ENCODE measurements at regions not wholly inside any gene's neighbourhood (a gene's known extent, or its start where the extent isn't known, plus 50 kb on each side); places are given as distances from the start of the nearest gene placed in this dataset.

GRCh38 chr11:37484298-37484697, 886.3 kb upstream of the RAG2 start:
- Histone ChIP-seq H3K9me3 (ENCODE audit: control insufficient read depth, low read length) (no peaks in the 10 kb centered on the region), H3K4me1 (no peaks in the 10 kb centered on the region), H3K27ac (no peak overlapping the region), H2AFZ (no peak overlapping the region), H3K4me2 (ENCODE audit: low read length) (no peak overlapping the region), H3K27me3 (ENCODE audit: control insufficient read depth, insufficient read depth, low read length) (no peaks in the 10 kb centered on the region), H3K9ac (no peak overlapping the region), H3K79me2 (no peaks in the 10 kb centered on the region), H3K36me3 (ENCODE audit: control insufficient read depth, insufficient read depth, low read length) (no peaks in the 10 kb centered on the region), H3K4me3 (ENCODE audit: low read depth, low read length) (no peak overlapping the region)
- no peak for TF ChIP-seq CTCF (IDR thresholded peaks at IDR 0.05)

- no peaks in the 10 kb centered on the region for H3K4me1 ChIP-seq
- H3K27ac ChIP-seq, result no peak overlapping the region
- no peak overlapping the region for H2AFZ ChIP-seq
- no peak for TF ChIP-seq CTCF (IDR thresholded peaks at IDR 0.05)
- no peak overlapping the region for H3K9ac ChIP-seq
- H3K79me2 ChIP-seq, result no peaks in the 10 kb centered on the region
- H3K27me3 ChIP-seq (ENCODE audit: control insufficient read depth, insufficient read depth, low read length), result no peaks in the 10 kb centered on the region
- H3K9me3 ChIP-seq (ENCODE audit: control insufficient read depth, low read length), result no peaks in the 10 kb centered on the region
- H3K36me3 ChIP-seq (ENCODE audit: control insufficient read depth, insufficient read depth, low read length), result no peaks in the 10 kb centered on the region
- H3K4me3 ChIP-seq (ENCODE audit: low read depth, low read length), result no peak overlapping the region
- H3K4me2 ChIP-seq (ENCODE audit: low read length), result no peak overlapping the region
Observed at GRCh38 chr11:37483761-37484160, 885.7 kb upstream of the RAG2 start.

- H2AFZ ChIP-seq, result no peak overlapping the region
- H3K27ac ChIP-seq, result no peak overlapping the region
- H3K4me3 ChIP-seq (ENCODE audit: low read depth, low read length), result no peak overlapping the region
- no peak overlapping the region for H3K9ac ChIP-seq
- no peak for TF ChIP-seq CTCF (IDR thresholded peaks at IDR 0.05)
- no peaks in the 10 kb centered on the region for H3K36me3 ChIP-seq (ENCODE audit: control insufficient read depth, insufficient read depth, low read length)
- H3K9me3 ChIP-seq (ENCODE audit: control insufficient read depth, low read length), result no peaks in the 10 kb centered on the region
- H3K4me2 ChIP-seq (ENCODE audit: low read length), result no peak overlapping the region
- no peaks in the 10 kb centered on the region for H3K27me3 ChIP-seq (ENCODE audit: control insufficient read depth, insufficient read depth, low read length)
- no peaks in the 10 kb centered on the region for H3K79me2 ChIP-seq
- H3K4me1 ChIP-seq, result no peaks in the 10 kb centered on the region
Observed at GRCh38 chr11:37474889-37475288, 876.9 kb upstream of the RAG2 start.

- Histone ChIP-seq H3K9me3 (ENCODE audit: control insufficient read depth, low read length) (no peaks in the 10 kb centered on the region), H3K4me2 (ENCODE audit: low read length) (no peak overlapping the region), H3K36me3 (ENCODE audit: control insufficient read depth, insufficient read depth, low read length) (no peaks in the 10 kb centered on the region), H2AFZ (no peak overlapping the region), H3K79me2 (no peaks in the 10 kb centered on the region), H3K9ac (no peak overlapping the region), H3K4me1 (no peaks in the 10 kb centered on the region), H3K27me3 (ENCODE audit: control insufficient read depth, insufficient read depth, low read length) (no peaks in the 10 kb centered on the region), H3K27ac (no peak overlapping the region), H3K4me3 (ENCODE audit: low read depth, low read length) (no peak overlapping the region)
- no peak for TF ChIP-seq CTCF (IDR thresholded peaks at IDR 0.05)
Observed at GRCh38 chr11:37468344-37468743, 870.3 kb upstream of the RAG2 start.

- no peak overlapping the region for H3K4me2 ChIP-seq (ENCODE audit: low read length)
- H3K36me3 ChIP-seq (ENCODE audit: control insufficient read depth, insufficient read depth, low read length), result no peaks in the 10 kb centered on the region
- no peak overlapping the region for H3K27ac ChIP-seq
- H3K79me2 ChIP-seq, result no peaks in the 10 kb centered on the region
- H3K4me1 ChIP-seq, result no peaks in the 10 kb centered on the region
- no peak overlapping the region for H2AFZ ChIP-seq
- H3K27me3 ChIP-seq (ENCODE audit: control insufficient read depth, insufficient read depth, low read length), result no peaks in the 10 kb centered on the region
- TF ChIP-seq CTCF (IDR thresholded peaks at IDR 0.05), result no peak
- no peaks in the 10 kb centered on the region for H3K9me3 ChIP-seq (ENCODE audit: control insufficient read depth, low read length)
- H3K4me3 ChIP-seq (ENCODE audit: low read depth, low read length), result no peak overlapping the region
- H3K9ac ChIP-seq, result no peak overlapping the region
Observed at GRCh38 chr11:37465221-37465620, 867.2 kb upstream of the RAG2 start.
